HL-60/S4 treated with phorbol 12-myristate 13-acetate at 8.2 ng/mL for 4 days and 3 days (cell line): ENCODE measurements at regions not wholly inside any gene's neighbourhood (a gene's known extent, or its start where the extent isn't known, plus 50 kb on each side); places are given as distances from the start of the nearest gene placed in this dataset.

Experiments used
- in situ Hi-C: fragments of 300-500 bp; cut with MboI; formaldehyde crosslinking; loops from 2 replicates; pipeline ENCODE4 v1.15.0; 2022; ENCODE audit warnings: low sequenced_read_pairs

GRCh38 chrX:4322916-4323315 is 609.5 kb upstream of the PRKX start:
- in situ Hi-C loops, result no loop called here

DNA sequence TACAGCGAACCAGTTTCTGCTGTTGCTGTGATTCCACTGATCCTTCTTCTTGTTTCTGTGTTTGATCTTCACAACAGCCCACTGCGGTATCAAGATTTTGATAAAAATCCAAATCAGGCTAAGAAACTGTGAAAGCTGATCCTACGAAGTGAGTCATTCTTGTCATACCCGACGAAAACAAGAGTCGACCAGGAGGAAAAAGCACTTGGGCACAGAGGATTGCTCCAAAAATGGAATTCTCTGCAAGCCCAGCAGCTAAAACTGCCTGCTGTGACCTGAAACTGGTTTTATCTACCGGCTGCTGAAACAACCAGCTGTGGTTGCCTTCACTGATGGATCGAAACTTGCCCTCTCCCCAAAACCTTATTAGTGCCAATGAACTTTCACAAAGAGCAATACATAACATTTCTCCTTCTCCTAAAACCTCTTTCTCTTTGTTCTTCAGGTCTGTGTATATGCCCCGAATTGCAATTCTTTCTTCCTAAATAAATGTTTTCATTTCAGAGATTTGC is 607.0 kb upstream of the PRKX start:
- in situ Hi-C loops, result no loop called here

- in situ Hi-C loops, result no loop called here
These were observed 602.4 kb upstream of the PRKX start for GRCh38 chrX:4315891-4316290.

GRCh38 chrX:4314586-4314985 is 601.1 kb upstream of the PRKX start:
- in situ Hi-C loops, result no loop called here

GRCh38 chrX:4277122-4277521 is 563.7 kb upstream of the PRKX start:
- in situ Hi-C loops, result no loop called here

- in situ Hi-C loops, result no loop called here
These were observed 555.2 kb upstream of the PRKX start for GRCh38 chrX:4268676-4269075.

- in situ Hi-C loops, result no loop called here
These were observed 551.6 kb upstream of the PRKX start for GRCh38 chrX:4265036-4265435.

GRCh38 chrX:4263030-4263803 is 549.8 kb upstream of the PRKX start:
- in situ Hi-C loops, result no loop called here

DNA sequence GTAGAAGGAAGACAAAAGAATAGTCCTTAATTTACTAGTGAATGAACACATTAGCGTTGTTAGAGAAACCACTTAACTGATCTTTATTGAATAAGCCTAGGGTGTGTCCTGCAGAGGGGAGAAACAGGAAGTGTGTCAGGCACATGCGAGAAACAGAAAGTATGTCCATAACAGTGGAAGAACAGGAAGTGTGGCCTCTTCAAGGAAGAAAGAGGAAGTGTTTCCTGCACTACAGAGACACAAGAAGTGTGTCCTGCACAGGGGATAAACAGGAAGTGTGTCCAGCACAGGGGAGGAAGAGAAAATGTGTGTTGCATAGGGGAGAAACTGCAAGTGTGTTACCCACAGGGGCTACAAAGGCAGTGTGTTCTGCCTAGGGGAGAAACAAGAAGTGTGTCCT is 539.6 kb upstream of the PRKX start:
- in situ Hi-C loops, result no loop called here

- in situ Hi-C loops, result no loop called here
These were observed 536.0 kb upstream of the PRKX start for GRCh38 chrX:4249401-4249800.

- in situ Hi-C loops, result no loop called here
These were observed 530.3 kb upstream of the PRKX start for GRCh38 chrX:4243759-4244158.

- in situ Hi-C loops, result no loop called here
These were observed 527.2 kb upstream of the PRKX start for GRCh38 chrX:4240541-4241194.

GRCh38 chrX:4239650-4240540 is 526.4 kb upstream of the PRKX start:
- in situ Hi-C loops, result no loop called here

GRCh38 chrX:4238916-4239315 is 525.5 kb upstream of the PRKX start:
- in situ Hi-C loops, result no loop called here

GRCh38 chrX:4225086-4225485 is 511.6 kb upstream of the PRKX start:
- in situ Hi-C loops, result no loop called here

DNA sequence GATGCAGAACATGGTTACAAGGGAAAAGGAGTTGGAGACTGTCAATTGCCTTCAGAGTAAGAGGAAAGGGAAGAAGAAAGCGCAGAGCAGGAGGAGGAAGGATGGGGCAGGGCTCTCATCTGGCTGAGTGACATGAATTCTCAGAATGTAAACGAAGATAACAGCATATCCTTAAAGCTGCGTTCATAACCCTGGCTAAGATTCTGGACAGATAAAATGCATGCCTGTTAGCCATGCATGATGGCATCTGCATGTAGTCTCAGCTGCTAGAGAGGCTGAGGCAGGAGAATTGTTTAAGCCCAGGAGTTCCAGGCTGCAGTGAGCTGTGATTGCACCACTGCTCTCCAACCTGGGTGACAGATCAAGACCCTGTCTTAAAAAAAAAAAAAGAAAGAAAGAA is 493.5 kb upstream of the PRKX start:
- in situ Hi-C loops, result no loop called here

DNA sequence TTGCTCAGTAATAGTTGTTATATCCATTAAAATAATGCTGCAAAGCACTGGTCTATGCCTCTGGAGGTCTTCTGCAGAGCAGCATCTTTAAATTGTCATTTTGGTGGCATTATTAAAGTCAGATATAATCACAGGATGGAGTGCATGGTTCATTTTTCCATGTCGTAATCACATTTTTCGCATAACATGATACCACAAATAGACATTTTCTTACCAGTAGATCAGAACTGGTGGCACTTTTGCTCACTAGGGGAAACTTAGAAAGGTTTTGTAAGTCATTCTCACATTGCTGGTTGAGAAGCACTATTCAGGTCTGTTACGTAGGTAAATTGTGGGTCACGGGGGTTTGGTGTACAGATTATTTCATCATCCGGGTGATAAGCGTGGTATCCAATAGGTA is 484.5 kb upstream of the PRKX start:
- in situ Hi-C loops, result no loop called here

GRCh38 chrX:4193500-4194155 is 480.2 kb upstream of the PRKX start:
- in situ Hi-C loops, result no loop called here

DNA sequence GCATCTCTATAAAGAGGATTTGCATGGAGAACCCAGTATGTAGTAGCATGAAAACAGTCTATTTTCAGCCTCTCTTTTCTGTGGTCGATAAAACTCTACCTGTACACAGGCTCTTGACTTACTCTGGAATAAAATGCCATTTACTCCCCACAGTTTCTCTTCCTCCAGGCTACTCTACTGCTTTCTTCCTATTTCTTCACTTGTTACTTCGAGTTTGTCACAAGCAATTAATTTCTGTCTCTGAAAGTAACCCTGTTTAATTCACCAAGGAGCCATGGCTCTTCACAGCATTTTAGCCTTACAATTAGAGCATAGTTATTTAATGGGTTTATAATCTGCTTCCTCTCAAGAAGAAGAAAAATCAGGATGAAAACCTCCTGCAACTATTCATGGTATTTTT is 472.9 kb upstream of the PRKX start:
- in situ Hi-C loops, result no loop called here

DNA sequence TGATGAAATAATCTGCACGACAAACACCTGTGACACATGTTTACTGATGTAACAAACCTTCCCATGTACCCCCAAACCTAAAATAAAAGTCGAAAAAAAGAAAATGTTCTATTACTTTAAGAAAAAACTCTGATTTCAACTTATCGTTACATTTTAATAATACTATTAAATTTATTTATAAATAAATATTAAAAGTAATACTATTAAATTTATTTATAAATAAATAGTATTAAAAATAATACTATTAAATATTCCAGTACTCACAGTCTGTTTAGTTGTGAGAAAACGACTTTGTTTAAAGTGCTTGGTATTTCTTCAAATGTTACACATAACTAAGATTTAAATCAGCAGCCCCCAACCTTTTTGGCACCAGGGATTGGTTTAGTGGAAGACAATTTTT is 471.6 kb upstream of the PRKX start:
- in situ Hi-C loops, result no loop called here

DNA sequence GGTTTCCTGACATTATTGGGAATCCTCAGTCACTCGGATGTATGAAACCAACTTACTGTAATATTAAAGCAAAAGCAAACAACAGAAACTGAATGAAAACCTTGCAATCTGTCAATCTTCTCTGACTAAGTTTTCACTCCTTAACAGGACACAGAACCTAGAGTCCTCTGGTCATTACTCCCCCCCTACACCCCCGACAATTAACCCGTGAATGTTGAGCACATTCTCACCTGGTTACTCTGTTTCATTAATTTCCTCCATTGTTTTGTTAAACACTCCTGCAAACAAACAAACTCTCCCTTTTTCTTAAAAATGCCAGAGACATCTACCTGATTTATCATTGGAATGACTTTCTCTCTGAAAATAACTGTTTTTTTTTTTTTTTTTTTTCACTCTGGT is 469.0 kb upstream of the PRKX start:
- in situ Hi-C loops, result no loop called here
